HG03378 (cell line): ENCODE measurements at regions not wholly inside any gene's neighbourhood (a gene's known extent, or its start where the extent isn't known, plus 50 kb on each side); places are given as distances from the start of the nearest gene placed in this dataset.

ENCODE experiments used
- ATAC-seq: cut with Tn5 transposase; IDR thresholded peaks from one replicate; pipeline ENCODE4 v1.9.1; 2021; ENCODE audit warnings: mild to moderate bottlenecking, moderate library complexity; ENCODE audit not compliant: unreplicated experiment

DNA sequence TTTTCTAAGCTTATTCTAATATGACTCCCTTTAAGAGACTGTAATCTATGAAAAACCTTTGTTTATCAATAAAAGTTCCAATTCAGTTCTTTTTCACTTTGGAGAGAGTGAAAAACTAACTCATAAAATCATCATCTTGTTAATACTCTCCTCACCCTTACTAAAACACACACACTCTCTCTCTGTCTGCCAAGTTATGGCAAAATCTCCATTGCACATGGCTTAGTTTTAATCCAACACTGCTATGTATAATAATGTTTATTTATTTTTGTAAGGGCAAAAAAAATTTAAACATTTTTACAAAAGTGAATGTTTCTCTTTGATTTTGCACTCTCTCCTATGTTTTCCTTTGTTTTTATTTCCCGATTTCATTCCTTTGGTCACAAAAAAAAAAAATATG, 253.2 kb downstream of the BMP7 start:
- ATAC-seq, result no peak

DNA sequence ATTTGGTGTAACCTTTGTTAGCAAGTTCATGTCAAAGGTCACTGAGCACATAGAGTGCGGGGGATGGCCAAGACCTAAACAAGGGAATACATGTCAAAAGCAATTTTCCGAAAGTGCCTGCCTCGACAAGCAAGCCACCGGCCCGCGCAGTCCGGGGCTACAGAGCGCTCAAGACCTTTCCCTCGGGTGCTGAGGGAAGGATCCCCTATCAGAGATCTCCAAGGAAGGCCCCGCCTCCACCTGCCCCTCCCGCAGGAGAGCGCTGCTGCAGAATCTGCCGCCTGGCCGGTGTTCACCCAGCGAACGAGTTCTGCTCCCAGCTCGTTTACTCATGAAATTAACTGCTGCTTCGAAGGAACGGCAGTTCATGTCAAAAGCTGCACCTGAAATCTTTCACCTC, 252.7 kb downstream of the BMP7 start:
- no peak for ATAC-seq

DNA sequence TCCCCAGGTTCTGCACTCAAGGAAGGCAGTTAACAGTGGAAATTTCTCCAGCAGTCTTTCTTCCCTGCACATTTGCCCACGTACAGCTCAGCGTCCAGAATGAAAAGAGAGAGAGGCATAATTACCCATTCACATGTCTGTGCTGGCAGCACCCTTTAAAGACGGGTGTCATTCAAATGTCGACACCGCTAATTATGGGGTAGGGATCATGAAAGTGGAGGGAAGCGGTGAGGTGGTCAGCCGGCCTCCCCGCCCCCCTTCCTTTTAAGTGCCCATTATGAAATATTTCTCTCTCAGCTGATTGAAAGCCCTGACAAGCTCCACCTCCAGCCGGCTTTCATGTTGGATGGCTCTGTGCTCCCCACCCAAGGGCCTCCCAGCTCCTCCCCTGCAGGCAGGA, 246.1 kb downstream of the BMP7 start:
- no peak for ATAC-seq

DNA sequence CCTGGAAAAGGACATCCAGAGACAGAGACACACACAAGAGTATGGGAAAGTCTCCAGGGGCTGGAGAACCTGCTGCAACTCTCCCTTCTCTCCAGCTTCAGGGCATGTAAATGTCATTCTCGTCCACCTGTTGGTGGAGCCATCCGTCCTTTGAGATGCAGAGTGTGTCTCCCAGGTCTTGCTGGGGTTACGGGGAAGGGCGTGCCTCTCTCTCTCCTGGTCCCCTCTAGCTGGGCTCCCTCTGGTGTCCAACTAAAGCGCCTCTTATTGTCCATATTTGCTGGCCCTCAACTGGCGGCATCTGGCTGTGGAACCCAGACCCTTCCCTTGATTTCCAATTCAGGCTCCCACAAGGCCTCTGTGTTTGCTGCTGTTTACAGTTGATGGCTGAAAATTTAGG, 244.1 kb downstream of the BMP7 start:
- no peak for ATAC-seq

DNA sequence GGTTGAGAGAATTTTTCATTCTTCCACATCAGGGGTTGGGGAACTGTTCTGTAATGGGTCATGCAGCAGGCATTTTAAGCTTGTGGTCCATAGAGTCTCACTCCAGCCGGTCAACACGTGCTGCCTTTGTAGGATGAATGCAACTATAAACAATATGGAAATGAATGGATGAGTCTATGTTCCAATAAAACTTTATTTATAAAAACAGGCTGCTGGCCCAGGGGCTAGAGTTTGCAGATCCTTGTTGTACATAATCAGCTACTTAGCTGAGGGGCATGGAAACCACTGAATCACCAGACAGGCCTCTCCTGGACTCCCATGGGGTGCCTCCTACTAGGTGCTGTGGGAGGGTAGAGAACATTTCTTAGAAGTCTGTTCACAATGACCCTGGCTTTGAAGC, 243.4 kb downstream of the BMP7 start:
- ATAC-seq, result no peak

DNA sequence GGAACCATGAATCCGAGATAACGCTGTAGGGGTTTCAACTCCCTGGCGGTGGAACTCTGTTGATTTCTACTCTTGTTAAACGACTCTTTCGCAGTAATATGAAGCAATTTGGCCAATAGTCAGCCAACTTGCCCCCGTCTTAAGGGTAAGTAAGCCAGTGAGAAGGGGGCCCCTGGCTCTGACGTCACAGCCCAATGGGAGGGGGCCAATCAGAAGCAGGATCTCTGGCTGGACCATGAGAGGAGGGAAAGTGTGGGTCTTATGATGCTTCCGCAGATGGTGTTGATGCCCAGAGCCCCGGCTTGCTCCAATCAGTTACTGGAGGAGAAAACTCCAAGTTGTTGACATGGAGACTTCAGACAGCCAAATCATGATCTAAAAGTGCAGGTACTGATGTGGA, 242.4 kb downstream of the BMP7 start:
- ATAC-seq, result no peak

DNA sequence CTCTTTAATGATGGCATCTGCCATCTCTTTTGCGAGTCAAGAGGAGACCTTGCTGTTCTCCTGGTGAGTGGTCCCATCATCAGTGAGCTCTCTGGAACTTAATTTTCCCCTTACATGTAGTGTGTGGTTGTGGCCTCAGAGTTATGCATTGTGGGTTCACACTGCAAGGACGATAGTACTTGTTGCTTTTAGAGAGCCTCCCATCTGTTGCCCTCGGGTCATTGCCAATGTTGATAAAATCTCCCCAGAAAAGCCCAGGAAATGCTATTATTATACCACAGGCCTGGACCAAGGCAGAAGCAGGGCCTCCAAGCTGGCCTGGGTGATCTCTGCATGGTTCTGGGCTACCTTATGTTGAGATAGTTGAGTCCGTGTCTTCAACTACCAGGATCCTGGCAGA, 241.6 kb downstream of the BMP7 start:
- no peak for ATAC-seq

DNA sequence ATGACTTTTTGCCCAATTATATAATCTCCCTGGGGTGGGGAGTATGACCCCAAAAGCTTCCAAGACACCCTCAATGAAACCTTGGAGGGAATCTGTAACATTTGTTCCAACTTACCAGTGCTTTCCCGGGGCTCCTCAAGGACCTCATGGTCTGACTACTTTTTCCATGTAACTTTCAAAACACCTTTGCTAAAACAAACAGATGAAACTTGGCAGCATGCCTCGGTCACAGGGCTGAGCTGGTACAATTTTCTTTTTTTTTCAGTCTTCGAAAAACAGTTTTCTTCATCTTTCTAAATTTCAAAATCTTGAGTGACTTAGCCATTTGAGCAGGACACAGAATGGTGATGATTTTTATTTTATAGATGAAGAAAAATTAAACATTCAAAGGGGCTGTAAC, 241.2 kb downstream of the BMP7 start:
- no peak for ATAC-seq

DNA sequence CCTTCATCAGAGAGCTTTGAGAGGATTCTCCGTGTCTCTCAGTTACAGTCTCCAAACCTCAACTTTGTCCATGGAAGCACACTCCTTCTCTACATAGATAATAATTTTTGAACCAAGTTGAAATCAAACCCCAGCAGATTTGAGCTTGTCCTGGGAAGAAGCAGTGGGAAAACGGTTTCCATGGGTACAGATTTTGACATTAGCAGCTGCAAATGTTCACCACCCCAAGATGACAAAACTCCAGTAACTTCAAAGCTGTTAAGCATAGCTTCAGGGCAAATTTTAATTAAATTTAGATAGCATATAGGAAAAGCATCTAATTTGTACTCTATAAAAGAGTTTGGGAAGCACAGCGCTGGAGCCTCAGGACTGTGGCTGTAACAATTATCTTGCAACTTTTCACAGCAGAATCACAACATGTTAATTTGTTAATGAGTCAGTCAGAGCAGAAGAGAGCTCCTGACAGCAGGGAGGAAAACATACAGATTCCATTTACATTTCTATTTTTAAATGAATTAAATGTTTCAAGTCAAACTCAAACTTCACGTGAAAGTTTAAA, 240.7 kb downstream of the BMP7 start:
- no peak for ATAC-seq

DNA sequence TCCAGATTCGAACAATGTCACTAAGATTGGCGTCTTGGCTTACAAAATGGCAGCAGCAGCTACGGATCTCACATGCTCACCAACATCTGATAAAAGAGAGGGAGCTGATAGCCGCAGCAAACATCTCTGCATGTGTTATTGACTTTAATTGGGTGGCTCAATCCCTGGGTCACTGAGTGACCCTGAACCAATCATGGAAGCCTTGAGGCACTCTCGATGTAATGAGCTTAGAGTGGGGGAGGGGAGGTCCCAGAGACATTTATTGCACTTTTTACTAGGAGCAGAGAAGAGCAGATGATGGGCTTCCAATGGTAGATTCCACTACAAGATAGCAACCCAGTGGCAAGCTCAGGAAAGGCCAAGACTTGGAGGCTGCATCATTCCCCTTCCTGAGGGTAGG, 238.7 kb downstream of the BMP7 start:
- ATAC-seq, result no peak

DNA sequence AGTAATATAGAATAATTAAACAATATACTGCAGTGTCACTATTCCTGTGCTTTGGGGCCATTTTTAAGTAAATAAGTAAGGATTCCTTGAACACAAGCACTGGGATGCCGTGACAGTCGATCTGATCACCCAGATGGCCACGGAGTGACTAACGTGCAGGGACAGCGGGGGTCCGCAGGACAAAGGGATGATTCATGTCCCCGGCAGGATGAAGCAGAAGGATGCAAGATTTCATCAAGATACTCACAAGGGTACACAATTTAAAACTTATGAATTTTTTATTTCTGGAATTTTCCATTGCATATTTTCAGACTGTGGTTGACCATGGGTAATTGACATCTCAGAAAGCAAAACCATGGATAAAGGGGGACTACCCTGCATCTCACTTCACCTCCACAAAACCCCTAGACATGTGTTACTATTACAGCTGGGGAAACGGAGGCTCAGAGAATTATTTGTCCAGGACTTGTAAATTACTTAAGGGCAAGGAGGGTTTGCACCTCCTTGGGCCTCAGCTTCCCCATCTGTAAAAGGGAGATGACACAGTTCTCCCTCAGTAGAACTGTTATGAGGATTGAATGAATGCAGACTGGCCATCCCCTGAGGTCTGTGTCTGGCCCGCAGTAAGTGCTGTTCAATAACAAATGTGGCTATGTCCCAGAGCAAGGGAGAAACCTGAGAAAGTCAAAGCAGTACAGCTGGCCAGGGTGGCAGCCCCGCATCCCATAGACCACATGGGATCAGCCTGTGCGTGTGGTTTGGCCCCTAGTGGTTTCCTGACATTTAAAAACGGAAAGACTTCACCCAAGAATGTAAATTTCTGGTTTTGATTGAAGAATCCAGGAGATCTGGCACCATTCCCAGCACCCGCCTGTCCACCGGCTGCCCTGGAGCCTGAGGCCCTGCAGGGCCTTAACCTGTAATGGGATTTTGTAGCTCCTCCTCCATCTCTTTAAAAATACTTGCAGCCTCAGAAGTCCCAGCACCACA, 235.5 kb downstream of the BMP7 start:
- no peak for ATAC-seq

DNA sequence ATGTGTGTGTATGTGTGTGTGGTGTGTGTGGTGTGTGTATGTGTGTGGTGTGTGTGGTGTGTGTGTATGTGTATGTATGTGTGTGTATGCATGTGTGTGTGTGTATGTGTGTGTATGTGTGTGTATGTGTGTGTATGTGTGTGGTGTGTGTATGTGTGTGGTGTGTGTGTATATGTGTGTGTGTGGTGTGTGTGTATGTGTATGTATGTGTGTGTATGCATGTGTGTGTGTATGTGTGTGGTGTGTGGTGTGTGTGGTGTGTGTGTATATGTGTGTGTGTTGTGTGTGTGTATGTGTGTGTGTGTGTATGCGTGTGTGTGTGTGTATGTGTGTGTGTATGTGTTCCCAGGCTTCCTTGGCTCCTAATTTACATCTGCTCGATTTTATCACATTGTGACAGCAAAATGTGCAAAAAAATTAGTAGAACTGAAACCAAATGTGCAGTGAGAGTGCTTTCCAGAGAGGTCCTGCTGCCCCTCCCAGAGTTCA, 234.5 kb downstream of the BMP7 start:
- ATAC-seq, result no peak

DNA sequence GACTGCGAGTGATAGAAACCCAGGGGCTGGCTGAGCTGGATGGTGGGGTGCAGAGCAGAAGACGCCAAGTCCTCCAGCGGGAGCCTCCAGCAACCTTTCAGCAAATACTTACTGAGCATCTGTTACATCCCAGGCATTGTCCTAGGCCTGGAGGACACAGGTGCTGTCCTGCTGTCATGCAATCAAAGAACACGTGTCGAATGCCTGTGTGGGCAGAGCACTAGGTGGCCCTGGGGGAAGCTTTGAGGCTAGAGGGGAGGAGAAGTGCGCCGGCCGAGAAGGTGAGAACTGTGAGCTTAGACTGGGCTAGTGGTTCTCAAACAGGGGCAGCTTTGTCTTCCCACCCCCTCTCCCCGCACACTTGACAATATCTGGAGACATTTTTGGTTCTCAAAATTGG, 233.6 kb downstream of the BMP7 start:
- ATAC-seq, result no peak

DNA sequence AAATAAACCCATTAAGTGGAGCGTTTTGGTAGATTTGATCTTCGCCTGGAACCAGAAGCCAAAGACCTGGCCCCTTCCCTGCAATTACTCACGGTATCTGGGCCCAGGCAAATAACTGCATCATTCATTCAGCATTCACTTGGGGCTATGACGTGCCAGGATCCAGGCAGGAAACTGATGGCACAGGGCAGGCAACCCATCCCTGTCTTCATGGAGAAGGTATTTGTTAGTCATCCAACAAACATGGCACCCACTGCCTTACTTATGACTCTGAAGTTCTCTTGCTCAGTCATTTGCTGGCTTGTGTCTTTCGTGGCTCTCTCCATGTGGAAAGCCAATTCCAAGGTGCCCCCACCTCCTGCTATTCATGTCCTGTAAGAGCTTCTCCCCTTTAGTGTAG, 232.4 kb downstream of the BMP7 start:
- ATAC-seq, result no peak

DNA sequence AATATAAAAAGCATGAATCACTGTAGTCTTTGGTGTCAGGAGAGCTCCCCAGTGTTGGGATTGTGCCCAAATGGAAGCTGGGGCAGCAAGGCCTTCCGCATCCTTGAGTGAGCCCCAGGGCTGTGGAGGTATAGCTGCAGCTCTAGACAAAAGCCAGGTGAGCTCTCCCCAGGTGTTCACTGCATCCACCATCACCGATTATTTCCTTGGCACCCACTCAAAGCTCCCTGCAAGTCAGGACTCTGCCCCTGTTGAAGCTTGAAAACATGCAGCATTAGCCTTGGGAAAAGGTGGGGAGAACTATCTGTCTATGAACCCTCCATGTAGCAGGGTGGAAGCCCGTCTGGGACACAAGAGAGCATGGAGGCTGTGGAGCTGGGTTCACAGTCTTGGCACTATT, 228.8 kb downstream of the BMP7 start:
- no peak for ATAC-seq

DNA sequence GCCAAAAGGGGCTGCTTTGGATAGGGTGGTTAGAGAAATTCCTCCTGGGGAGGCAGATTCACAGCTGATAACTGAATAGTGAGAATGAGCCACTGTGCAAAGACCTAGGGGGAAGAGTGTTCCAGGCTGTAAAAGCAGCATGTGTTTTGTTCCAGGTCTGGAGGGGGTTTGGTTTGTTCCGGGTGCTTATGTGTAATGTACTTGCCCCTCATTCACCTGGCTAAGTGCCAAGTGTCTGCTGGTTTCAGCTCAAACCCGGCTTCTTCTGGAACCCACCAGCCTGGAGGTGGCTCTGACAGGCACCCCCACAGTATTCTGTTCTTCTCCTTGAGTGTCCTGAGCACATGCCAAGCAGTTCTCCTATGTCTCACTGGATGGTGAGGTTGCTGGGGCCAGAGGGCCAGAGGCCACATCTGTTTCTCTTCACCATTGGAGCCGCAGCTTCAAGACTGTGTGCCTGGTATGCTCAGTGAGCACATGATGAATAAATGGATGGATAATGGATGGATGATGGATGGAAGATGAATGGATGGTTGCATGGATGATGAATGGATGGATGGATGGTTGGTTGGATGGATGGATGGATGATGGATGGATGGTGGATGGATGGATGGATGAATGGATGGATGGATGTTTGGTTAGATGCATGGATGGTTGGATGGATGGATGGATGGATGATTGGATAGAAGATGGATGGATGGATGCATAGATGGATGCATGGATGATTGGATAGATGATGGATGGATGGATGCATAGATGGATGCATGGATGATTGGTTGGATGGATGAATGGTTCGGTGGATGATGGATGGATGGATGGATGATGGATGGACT, 227.6 kb downstream of the BMP7 start:
- ATAC-seq, result no peak

DNA sequence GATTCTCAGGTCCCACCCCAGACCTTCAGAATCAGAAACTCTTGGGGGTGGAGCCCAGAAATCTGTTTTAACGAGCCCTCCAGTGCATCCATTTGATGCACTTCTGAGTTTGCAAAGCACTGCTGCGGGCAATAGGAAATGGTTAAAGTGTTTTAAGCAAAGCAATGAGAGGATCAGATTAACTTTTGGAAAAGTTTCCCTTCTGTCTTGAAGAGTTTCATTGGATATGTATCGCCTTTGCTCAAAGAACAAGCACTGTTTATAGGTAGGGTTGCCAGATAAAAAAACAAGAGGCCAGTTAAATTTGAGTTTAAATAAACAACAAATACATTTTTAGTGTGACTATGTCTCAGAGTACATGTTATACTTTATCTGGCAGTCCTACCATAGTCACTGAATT, 226.0 kb downstream of the BMP7 start:
- ATAC-seq, result no peak

DNA sequence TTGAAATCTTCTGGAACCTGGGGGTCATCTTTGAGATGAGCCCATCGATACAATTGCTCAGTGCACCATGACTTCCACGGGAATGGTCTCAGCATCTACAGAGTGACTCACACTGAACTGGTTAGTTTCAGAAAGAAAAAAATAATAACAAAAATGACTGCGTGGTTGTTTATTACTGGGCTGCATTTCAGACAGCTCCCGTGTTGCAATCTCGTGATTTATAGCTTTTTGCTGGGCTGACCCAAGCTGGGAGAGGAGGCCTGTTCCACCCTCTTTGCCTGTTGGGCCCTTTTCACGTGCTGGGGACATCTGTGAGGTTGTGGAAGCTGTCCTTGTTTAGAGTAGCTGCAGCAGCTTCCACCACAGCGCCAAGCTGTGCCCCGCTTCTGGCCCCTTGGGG, 225.5 kb downstream of the BMP7 start:
- no peak for ATAC-seq

DNA sequence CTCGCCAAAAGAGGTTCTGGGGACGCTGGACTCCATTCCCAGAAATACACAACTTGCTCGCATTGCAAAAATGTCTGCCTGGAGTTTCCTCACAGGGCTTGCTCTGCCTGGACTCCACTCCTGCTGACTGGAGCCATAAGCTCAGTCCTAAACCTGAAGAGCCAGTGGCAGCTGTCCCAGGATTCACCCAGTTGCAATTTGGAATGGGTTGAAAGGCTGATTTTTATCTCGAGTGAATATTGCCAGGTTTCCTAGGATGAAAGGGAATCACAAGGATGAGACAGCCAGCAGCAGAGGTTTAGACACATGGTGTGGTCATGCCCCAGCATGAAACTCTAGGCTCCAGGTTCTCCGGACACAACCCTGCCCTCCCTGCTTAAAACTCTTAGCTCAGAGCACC, 223.3 kb downstream of the BMP7 start:
- no peak for ATAC-seq

DNA sequence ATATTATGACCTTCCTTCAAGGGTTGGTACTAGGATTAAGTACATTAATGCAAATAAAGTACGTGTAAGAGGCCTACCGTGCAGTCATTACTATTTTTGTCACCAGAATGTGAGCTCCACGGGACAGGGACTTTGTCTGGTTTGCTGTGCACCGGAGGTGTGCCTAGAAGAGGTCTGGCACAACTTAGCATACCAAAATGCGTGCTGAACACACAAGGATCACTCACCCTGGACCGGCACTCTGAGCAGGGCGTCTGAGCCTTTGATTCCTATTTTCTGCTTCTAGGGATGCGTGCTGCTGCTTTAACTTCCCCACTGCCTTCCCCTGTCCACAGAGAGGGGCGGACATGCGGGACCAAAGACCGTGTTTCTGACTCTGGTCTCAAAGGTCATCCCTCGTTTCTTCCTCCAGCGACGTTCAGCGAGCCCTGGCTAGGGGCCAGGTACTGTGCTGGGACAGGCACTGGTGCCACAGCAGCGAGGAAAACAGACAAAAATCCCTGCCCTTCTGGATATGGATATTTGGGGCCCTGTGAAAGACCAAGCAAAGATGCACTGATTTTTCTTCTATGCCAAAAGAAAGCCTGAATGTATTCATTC, 222.7 kb downstream of the BMP7 start:
- ATAC-seq, result no peak
